Left ventricle myocardium inferior (tissue), 1 donor: ENCODE measurements at regions not wholly inside any gene's neighbourhood (a gene's known extent, or its start where the extent isn't known, plus 50 kb on each side); places are given as distances from the start of the nearest gene placed in this dataset.

ENCODE experiments used
- DNase-seq: peaks from one replicate; pipeline ENCODE4 v3.0.0-alpha.2; 2020
- H3K27ac ChIP-seq: fragments of 200-600 bp; replicated peaks from 2 replicates; pipeline ENCODE4 v1.8.0; 2021
- H3K27me3 ChIP-seq: fragments of 200-600 bp; 2 replicates; pipeline ENCODE4 v1.8.0; 2021; ENCODE audit warnings: low read depth
- H3K36me3 ChIP-seq: fragments of 200-600 bp; 2 replicates; pipeline ENCODE4 v1.8.0; 2021
- H3K4me1 ChIP-seq: fragments of 200-600 bp; 2 replicates; pipeline ENCODE4 v1.8.0; 2021
- H3K4me3 ChIP-seq: fragments of 200-600 bp; 2 replicates; pipeline ENCODE4 v1.8.0; 2021; ENCODE audit warnings: mild to moderate bottlenecking, moderate library complexity
- H3K9me3 ChIP-seq: fragments of 200-600 bp; replicated peaks from 2 replicates; pipeline ENCODE4 v1.8.0; 2021
- intact Hi-C: fragments of 100-400 bp; cut with micrococcal nuclease; formaldehyde crosslinking; loops from one replicate; pipeline ENCODE4 v1.11.0; 2022
- TF ChIP-seq, protein P1 (sequence below): fragments of 200-600 bp; IDR thresholded peaks from 2 replicates; pipeline ENCODE4 v1.8.0; 2021; ENCODE audit warnings: antibody characterized with exemption, mild to moderate bottlenecking, borderline replicate concordance
- donor health status: DM: no; HTN: yes; CAD: no; lungs with severe emphysema.

GRCh38 chr5:146940295-146940694 is 61.7 kb upstream of the PPP2R2B start:
- H3K4me3 ChIP-seq, result no peak overlapping the region
- no peaks in the 10 kb centered on the region for H3K36me3 ChIP-seq
- H3K9me3 ChIP-seq, result no peaks in the 10 kb centered on the region
- intact Hi-C loops, result no loop called here
- no peaks in the 10 kb centered on the region for H3K4me1 ChIP-seq
- H3K27me3 ChIP-seq, result no peaks in the 10 kb centered on the region
- no peak for DNase-seq
- no peak overlapping the region for H3K27ac ChIP-seq
- TF ChIP-seq, protein P1, sequence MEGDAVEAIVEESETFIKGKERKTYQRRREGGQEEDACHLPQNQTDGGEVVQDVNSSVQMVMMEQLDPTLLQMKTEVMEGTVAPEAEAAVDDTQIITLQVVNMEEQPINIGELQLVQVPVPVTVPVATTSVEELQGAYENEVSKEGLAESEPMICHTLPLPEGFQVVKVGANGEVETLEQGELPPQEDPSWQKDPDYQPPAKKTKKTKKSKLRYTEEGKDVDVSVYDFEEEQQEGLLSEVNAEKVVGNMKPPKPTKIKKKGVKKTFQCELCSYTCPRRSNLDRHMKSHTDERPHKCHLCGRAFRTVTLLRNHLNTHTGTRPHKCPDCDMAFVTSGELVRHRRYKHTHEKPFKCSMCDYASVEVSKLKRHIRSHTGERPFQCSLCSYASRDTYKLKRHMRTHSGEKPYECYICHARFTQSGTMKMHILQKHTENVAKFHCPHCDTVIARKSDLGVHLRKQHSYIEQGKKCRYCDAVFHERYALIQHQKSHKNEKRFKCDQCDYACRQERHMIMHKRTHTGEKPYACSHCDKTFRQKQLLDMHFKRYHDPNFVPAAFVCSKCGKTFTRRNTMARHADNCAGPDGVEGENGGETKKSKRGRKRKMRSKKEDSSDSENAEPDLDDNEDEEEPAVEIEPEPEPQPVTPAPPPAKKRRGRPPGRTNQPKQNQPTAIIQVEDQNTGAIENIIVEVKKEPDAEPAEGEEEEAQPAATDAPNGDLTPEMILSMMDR, result no peak

- no peak for DNase-seq
- Histone ChIP-seq H3K27me3 (peaks cover 13% of the 10 kb centered on the region), H3K4me1 (no peaks in the 10 kb centered on the region), H3K4me3 (no peak overlapping the region), H3K27ac (no peak overlapping the region), H3K36me3 (no peaks in the 10 kb centered on the region), H3K9me3 (no peaks in the 10 kb centered on the region)
- TF ChIP-seq, protein P1, result no peak
- intact Hi-C loops, result no loop called here
Observed at GRCh38 chr5:146944019-146944418, 65.5 kb upstream of the PPP2R2B start.

- no peak for DNase-seq
- TF ChIP-seq, protein P1, result no peak
- Histone ChIP-seq H3K36me3 (no peaks in the 10 kb centered on the region), H3K4me1 (no peaks in the 10 kb centered on the region), H3K9me3 (no peaks in the 10 kb centered on the region), H3K27me3 (peaks cover 16% of the 10 kb centered on the region), H3K27ac (no peak overlapping the region), H3K4me3 (no peak overlapping the region)
- intact Hi-C loops, result no loop called here
Observed at GRCh38 chr5:146944764-146945616, 66.4 kb upstream of the PPP2R2B start.

DNA sequence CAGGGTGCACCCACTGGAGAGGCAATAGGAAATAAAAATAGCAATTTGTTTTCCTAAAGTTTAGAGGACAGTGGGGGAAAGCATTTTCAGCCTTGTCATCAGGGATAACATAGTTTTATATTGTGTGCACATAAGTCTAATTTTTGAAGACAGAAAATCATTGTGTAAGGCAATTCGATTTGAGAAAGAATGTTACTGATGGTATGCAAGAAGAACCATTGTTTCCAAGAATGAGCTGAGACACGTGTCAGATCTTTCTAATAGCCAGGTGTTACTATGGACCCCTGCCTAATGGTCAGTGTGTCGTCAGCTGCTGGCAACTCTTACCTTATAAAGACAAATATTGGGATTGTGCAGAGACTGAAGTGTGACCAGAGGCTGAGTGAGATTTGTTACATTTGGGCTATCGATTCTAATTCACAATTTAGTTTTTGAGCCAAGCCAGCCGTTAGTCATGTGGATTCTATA is 67.1 kb upstream of the PPP2R2B start:
- intact Hi-C loops, result no loop called here
- peaks cover 20% of the 10 kb centered on the region for H3K27me3 ChIP-seq
- no peaks in the 10 kb centered on the region for H3K36me3 ChIP-seq
- TF ChIP-seq, protein P1, result no peak
- H3K9me3 ChIP-seq, result no peaks in the 10 kb centered on the region
- H3K27ac ChIP-seq, result no peak overlapping the region
- no peak for DNase-seq
- no peak overlapping the region for H3K4me3 ChIP-seq
- no peaks in the 10 kb centered on the region for H3K4me1 ChIP-seq

GRCh38 chr5:146947181-146947941 is 68.8 kb upstream of the PPP2R2B start:
- Histone ChIP-seq H3K36me3 (no peaks in the 10 kb centered on the region), H3K27ac (no peak overlapping the region), H3K9me3 (no peaks in the 10 kb centered on the region), H3K27me3 (peaks cover 35% of the 10 kb centered on the region), H3K4me1 (no peaks in the 10 kb centered on the region), H3K4me3 (no peak overlapping the region)
- intact Hi-C loops, result no loop called here
- DNase-seq, result no peak
- TF ChIP-seq, protein P1, result no peak
